Vagina (tissue), 2 donors: ENCODE measurements at regions not wholly inside any gene's neighbourhood (a gene's known extent, or its start where the extent isn't known, plus 50 kb on each side); places are given as distances from the start of the nearest gene placed in this dataset.

Source experiments
- DNase-seq, 2 donors: peaks; one replicate each; pipeline ENCODE4 v3.0.0-alpha.2; 2017; ENCODE audit errors: extremely low spot score in 2 of 2
- H3K27ac ChIP-seq: fragments of 200-600 bp; sonication (generic); one replicate; pipeline ENCODE4 v1.5.1; 2019
- H3K27me3 ChIP-seq: fragments of 200-600 bp; sonication (generic); one replicate; pipeline ENCODE4 v1.5.1; 2019
- H3K36me3 ChIP-seq, 2 donors: fragments of 200-600 bp; sonication (generic); one replicate each; pipeline ENCODE4 v1.5.1; 2017 to 2019
- H3K4me1 ChIP-seq: fragments of 200-600 bp; sonication (generic); one replicate; pipeline ENCODE4 v1.5.1; 2019
- H3K4me3 ChIP-seq, 2 donors: fragments of 200-600 bp; sonication (generic); 1 replicate in 1 of 2; 2 replicates in 1 of 2; pipeline ENCODE4 v1.5.1; 2016 to 2019
- H3K9me3 ChIP-seq: fragments of 200-600 bp; sonication (generic); one replicate; pipeline ENCODE4 v1.5.1; 2019
- CTCF ChIP-seq, 3 experiments: fragments of 450-650 bp in 2 of 3; fragments of 200-600 bp in 1 of 3; sonication (generic) in 1 of 3; IDR thresholded peaks; one replicate each; pipeline ENCODE4 v1.5.1; 2017 to 2019; ENCODE audit warnings: antibody characterized with exemption in 3 of 3, mild to moderate bottlenecking in 2 of 3, moderate library complexity in 2 of 3
- POLR2A ChIP-seq, 2 donors: fragments of 450-650 bp; IDR thresholded peaks; one replicate each; pipeline ENCODE4 v1.6.1; 2017; ENCODE audit warnings: antibody characterized with exemption in 2 of 2, mild to moderate bottlenecking in 2 of 2, moderate library complexity in 2 of 2
- POLR2AphosphoS5 ChIP-seq, 2 donors: sonication (generic); formaldehyde crosslinking; IDR thresholded peaks; one replicate each; pipeline ENCODE4 v1.9.0; 2017; ENCODE audit warnings: antibody characterized with exemption in 2 of 2, mild to moderate bottlenecking in 2 of 2, low read depth in 1 of 2; ENCODE audit not compliant: insufficient read depth in 1 of 2
- intact Hi-C: fragments of 100-400 bp; cut with DNase I; formaldehyde crosslinking; loops from one replicate; pipeline ENCODE4 v1.15.1; 2023

- H3K36me3 ChIP-seq = no peaks in the 10 kb centered on the region
- DNase-seq = no peak
- intact Hi-C loops = no loop called here
These were observed 201.0 kb downstream of the BARX2 start for GRCh38 chr11:129576652-129577051.

GRCh38 chr11:129578006-129578405 is 202.4 kb downstream of the BARX2 start:
- no peak for DNase-seq
- H3K27me3 ChIP-seq = no peaks in the 10 kb centered on the region
- H3K4me3 ChIP-seq = no peak overlapping the region
- no peaks in the 10 kb centered on the region for H3K4me1 ChIP-seq
- no peaks in the 10 kb centered on the region for H3K36me3 ChIP-seq
- no peak overlapping the region for H3K27ac ChIP-seq
- H3K9me3 ChIP-seq = no peaks in the 10 kb centered on the region
- intact Hi-C loops = no loop called here
- no peak for TF ChIP-seq POLR2A (IDR thresholded peaks at IDR 0.05)
- no peak for TF ChIP-seq POLR2AphosphoS5 (IDR thresholded peaks at IDR 0.05; ENCODE audit: insufficient read depth in 1 of 2, low read depth in 1 of 2)
- no peak for TF ChIP-seq CTCF (IDR thresholded peaks at IDR 0.05)

More at GRCh38 chr11:129576652-129577051, 201.0 kb downstream of the BARX2 start:
- H3K9me3 ChIP-seq = no peaks in the 10 kb centered on the region
- TF ChIP-seq POLR2AphosphoS5 (IDR thresholded peaks at IDR 0.05; ENCODE audit: insufficient read depth in 1 of 2, low read depth in 1 of 2) (no peak), CTCF (IDR thresholded peaks at IDR 0.05) (no peak), POLR2A (IDR thresholded peaks at IDR 0.05) (no peak)
- H3K27ac ChIP-seq = no peak overlapping the region
- H3K27me3 ChIP-seq = no peaks in the 10 kb centered on the region
- H3K4me1 ChIP-seq = no peaks in the 10 kb centered on the region
- no peak overlapping the region for H3K4me3 ChIP-seq

DNA sequence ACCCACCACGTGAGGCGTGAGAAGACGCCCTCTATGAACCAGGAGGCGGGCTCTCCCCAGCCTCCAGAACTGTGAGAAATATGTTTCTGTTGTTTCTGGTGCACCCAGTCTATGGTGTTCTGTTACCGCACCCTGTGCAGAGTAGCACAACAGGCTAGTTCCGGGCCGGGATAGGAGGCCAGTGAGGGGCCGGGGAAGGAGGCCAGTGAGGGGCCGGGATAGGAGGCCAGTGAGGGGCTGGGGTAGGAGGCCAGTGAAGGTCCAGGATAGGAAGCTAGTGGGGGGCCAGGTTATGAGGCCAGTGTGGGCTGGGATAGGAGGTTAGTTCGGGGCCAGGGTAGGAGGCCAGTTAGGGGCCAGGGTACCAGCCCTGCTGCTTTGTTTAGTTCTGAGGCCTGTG is 204.6 kb downstream of the BARX2 start:
- intact Hi-C loops = no loop called here
- no peak for TF ChIP-seq POLR2A (IDR thresholded peaks at IDR 0.05)
- no peak for TF ChIP-seq POLR2AphosphoS5 (IDR thresholded peaks at IDR 0.05; ENCODE audit: insufficient read depth in 1 of 2, low read depth in 1 of 2)
- no peak for TF ChIP-seq CTCF (IDR thresholded peaks at IDR 0.05)
- Histone ChIP-seq H3K36me3 (no peaks in the 10 kb centered on the region), H3K4me1 (no peaks in the 10 kb centered on the region), H3K27me3 (no peaks in the 10 kb centered on the region), H3K4me3 (no peak overlapping the region), H3K27ac (no peak overlapping the region), H3K9me3 (no peaks in the 10 kb centered on the region)
- DNase-seq = no peak

DNA sequence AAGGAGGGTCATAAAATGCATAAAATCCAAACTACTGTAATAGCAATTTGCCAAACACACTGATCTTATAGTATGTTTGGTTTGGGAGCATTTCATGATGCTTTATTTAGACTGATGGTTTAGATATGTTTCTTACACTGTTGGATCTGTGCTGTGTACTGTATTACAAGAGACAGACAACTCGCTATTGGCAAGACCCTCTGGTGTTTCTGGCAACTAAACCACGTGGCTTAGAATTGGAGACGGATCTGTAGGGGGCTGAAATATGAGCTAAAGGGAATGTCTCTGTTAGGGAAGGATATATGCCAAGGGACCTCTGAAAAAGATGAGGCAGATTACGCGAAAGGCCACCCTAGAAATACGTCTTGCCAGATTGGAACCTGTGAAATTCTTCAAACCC is 208.7 kb downstream of the BARX2 start:
- H3K27ac ChIP-seq = no peak overlapping the region
- no peaks in the 10 kb centered on the region for H3K9me3 ChIP-seq
- DNase-seq = no peak
- no peak for TF ChIP-seq POLR2AphosphoS5 (IDR thresholded peaks at IDR 0.05; ENCODE audit: insufficient read depth in 1 of 2, low read depth in 1 of 2)
- no peak for TF ChIP-seq POLR2A (IDR thresholded peaks at IDR 0.05)
- no peak for TF ChIP-seq CTCF (IDR thresholded peaks at IDR 0.05)
- no peak overlapping the region for H3K4me3 ChIP-seq
- H3K36me3 ChIP-seq = no peaks in the 10 kb centered on the region
- H3K4me1 ChIP-seq = no peaks in the 10 kb centered on the region
- intact Hi-C loops = no loop called here
- no peaks in the 10 kb centered on the region for H3K27me3 ChIP-seq

- H3K36me3 ChIP-seq = no peaks in the 10 kb centered on the region
- H3K9me3 ChIP-seq = no peaks in the 10 kb centered on the region
- no peak overlapping the region for H3K27ac ChIP-seq
- no peak overlapping the region for H3K4me3 ChIP-seq
- peaks cover 5% of the 10 kb centered on the region for H3K4me1 ChIP-seq
- TF ChIP-seq POLR2AphosphoS5 (IDR thresholded peaks at IDR 0.05; ENCODE audit: insufficient read depth in 1 of 2, low read depth in 1 of 2) (no peak), CTCF (IDR thresholded peaks at IDR 0.05) (no peak), POLR2A (IDR thresholded peaks at IDR 0.05) (no peak)
- intact Hi-C loops = no loop called here
- peak in 1 of 2 donors; percentile 19 for DNase-seq
- H3K27me3 ChIP-seq = no peaks in the 10 kb centered on the region
These were observed 213.7 kb downstream of the BARX2 start for GRCh38 chr11:129589190-129589860.
